ENCODE measurements at regions not wholly inside any gene's neighbourhood (a gene's known extent, or its start where the extent isn't known, plus 50 kb on each side); places are given as distances from the start of the nearest gene placed in this dataset.

DNA sequence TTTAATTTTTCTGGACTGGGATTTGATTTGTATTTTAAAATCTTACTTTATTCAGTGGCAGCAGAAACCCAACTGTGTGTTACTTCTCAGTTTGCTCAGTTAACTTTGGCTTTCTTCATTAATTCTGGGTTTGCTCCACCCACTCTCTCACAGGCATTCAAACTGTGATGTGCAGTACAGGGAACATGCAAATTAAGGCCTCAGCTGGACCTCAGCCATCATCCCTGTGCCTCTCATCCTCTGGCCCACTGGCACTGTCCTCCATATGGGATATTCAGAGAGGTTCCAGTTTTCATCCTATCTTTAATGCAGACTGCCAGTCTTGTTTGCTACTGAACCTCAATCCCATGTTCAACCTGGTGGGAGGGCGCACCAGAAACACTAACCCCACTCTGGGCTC is 743.4 kb upstream of the IGFBP3 start:
- CTCF ChIA-PET = no interaction called here
- TF ChIP-seq, protein P1, sequence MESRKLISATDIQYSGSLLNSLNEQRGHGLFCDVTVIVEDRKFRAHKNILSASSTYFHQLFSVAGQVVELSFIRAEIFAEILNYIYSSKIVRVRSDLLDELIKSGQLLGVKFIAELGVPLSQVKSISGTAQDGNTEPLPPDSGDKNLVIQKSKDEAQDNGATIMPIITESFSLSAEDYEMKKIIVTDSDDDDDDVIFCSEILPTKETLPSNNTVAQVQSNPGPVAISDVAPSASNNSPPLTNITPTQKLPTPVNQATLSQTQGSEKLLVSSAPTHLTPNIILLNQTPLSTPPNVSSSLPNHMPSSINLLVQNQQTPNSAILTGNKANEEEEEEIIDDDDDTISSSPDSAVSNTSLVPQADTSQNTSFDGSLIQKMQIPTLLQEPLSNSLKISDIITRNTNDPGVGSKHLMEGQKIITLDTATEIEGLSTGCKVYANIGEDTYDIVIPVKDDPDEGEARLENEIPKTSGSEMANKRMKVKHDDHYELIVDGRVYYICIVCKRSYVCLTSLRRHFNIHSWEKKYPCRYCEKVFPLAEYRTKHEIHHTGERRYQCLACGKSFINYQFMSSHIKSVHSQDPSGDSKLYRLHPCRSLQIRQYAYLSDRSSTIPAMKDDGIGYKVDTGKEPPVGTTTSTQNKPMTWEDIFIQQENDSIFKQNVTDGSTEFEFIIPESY (IDR thresholded peaks at IDR 0.05; ENCODE audit: extremely low read depth, insufficient replicate concordance, low read length) = no peak
- TF ChIP-seq TCF7L2 (IDR thresholded peaks at IDR 0.05; ENCODE audit: borderline replicate concordance, extremely low read depth, insufficient read depth, insufficient read length) = no peak
- no peak for TF ChIP-seq ELF1 (IDR thresholded peaks at IDR 0.05; ENCODE audit: borderline replicate concordance, low read depth)
- no peak for TF ChIP-seq POLR2AphosphoS5 (IDR thresholded peaks at IDR 0.05; ENCODE audit: low read depth, low read length)
- no peak for TF ChIP-seq JUND (IDR thresholded peaks at IDR 0.05)
- TF ChIP-seq MAX (IDR thresholded peaks at IDR 0.05) = no peak
- no peak for TF ChIP-seq ZFX (IDR thresholded peaks at IDR 0.05)
- no peak for TF ChIP-seq SIN3A (IDR thresholded peaks at IDR 0.05; ENCODE audit: low read depth)
- no peak for TF ChIP-seq POLR2A (IDR thresholded peaks at IDR 0.05; ENCODE audit: borderline replicate concordance, extremely low read depth, insufficient read depth, insufficient read length)
- no peak for TF ChIP-seq CEBPB (IDR thresholded peaks at IDR 0.05; ENCODE audit: low read depth)
- TF ChIP-seq EGR1 (IDR thresholded peaks at IDR 0.05; ENCODE audit: low read depth) = no peak
- no peak for TF ChIP-seq EZH2phosphoT487 (IDR thresholded peaks at IDR 0.05; ENCODE audit: borderline replicate concordance)
- TF ChIP-seq, protein P2, sequence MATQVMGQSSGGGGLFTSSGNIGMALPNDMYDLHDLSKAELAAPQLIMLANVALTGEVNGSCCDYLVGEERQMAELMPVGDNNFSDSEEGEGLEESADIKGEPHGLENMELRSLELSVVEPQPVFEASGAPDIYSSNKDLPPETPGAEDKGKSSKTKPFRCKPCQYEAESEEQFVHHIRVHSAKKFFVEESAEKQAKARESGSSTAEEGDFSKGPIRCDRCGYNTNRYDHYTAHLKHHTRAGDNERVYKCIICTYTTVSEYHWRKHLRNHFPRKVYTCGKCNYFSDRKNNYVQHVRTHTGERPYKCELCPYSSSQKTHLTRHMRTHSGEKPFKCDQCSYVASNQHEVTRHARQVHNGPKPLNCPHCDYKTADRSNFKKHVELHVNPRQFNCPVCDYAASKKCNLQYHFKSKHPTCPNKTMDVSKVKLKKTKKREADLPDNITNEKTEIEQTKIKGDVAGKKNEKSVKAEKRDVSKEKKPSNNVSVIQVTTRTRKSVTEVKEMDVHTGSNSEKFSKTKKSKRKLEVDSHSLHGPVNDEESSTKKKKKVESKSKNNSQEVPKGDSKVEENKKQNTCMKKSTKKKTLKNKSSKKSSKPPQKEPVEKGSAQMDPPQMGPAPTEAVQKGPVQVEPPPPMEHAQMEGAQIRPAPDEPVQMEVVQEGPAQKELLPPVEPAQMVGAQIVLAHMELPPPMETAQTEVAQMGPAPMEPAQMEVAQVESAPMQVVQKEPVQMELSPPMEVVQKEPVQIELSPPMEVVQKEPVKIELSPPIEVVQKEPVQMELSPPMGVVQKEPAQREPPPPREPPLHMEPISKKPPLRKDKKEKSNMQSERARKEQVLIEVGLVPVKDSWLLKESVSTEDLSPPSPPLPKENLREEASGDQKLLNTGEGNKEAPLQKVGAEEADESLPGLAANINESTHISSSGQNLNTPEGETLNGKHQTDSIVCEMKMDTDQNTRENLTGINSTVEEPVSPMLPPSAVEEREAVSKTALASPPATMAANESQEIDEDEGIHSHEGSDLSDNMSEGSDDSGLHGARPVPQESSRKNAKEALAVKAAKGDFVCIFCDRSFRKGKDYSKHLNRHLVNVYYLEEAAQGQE (IDR thresholded peaks at IDR 0.05; ENCODE audit: low read depth) = no peak
- TF ChIP-seq SRF (IDR thresholded peaks at IDR 0.05; ENCODE audit: low read depth) = no peak
- no peak for TF ChIP-seq EZH2 (IDR thresholded peaks at IDR 0.05)
- TF ChIP-seq CBX3 (IDR thresholded peaks at IDR 0.05; ENCODE audit: low read depth) = no peak
- ATAC-seq = no peak

More for the DNA sequence above, 743.4 kb upstream of the IGFBP3 start:
- no peaks in the 10 kb centered on the region for H3K9me2 ChIP-seq (ENCODE audit: insufficient read depth)
- H3K4me3 ChIP-seq (replicated peaks in 1 of 2; ENCODE audit: low read depth in 1 of 2, low read length in 2 of 2) = no peak overlapping the region
- RAD21 ChIA-PET (ENCODE audit: low non-redundant PET in 1 of 2, low total read pairs in 2 of 2, uncharacterized antibody in 2 of 2, unreplicated experiment in 2 of 2) = no interaction called here
- POLR2A ChIA-PET = no interaction called here
- H4K20me1 ChIP-seq (ENCODE audit: insufficient read depth) = no peaks in the 10 kb centered on the region
- H3K79me2 ChIP-seq (ENCODE audit: insufficient read depth, low read length) = no peaks in the 10 kb centered on the region
- no peaks in the 10 kb centered on the region for H3K9me3 ChIP-seq (ENCODE audit: control insufficient read depth in 1 of 2, insufficient read depth in 1 of 2, low read depth in 1 of 2, low read length in 2 of 2)
- DNase-seq (ENCODE audit: low read depth, low spot score) = no peak
- BruUV-seq (replicated peaks) = no TSS peak
- no peaks in the 10 kb centered on the region for H3K4me1 ChIP-seq (ENCODE audit: control insufficient read depth in 1 of 2, insufficient read depth in 2 of 2, low read length in 2 of 2)
- no peak overlapping the region for H3K9ac ChIP-seq (ENCODE audit: low read length)
- H3K27me3 ChIP-seq (ENCODE audit: insufficient read depth, low read length) = no peaks in the 10 kb centered on the region
- intact Hi-C loops (cut with micrococcal nuclease) = no loop called here
- no peak overlapping the region for H2AFZ ChIP-seq (ENCODE audit: low read depth, low read length, poor library complexity, severe bottlenecking)
- no peak overlapping the region for H3K27ac ChIP-seq (ENCODE audit: low read depth, low read length)
- H3K4me2 ChIP-seq (ENCODE audit: low read length) = no peak overlapping the region
- H3K36me3 ChIP-seq (ENCODE audit: control insufficient read depth in 1 of 2, insufficient read depth in 2 of 2, low read length in 2 of 2) = no peaks in the 10 kb centered on the region
